IPS-18a (cell line): ENCODE measurements at regions not wholly inside any gene's neighbourhood (a gene's known extent, or its start where the extent isn't known, plus 50 kb on each side); places are given as distances from the start of the nearest gene placed in this dataset.
"Not testable (repeated sequence)": the region's sequence is repeated elsewhere in the genome, so short reads cannot be mapped to it uniquely, and the experiment has no call there.

ENCODE experiments used
- H3K27ac ChIP-seq: one replicate; pipeline ENCODE4 v1.5.1; 2013; ENCODE audit warnings: low read length
- H3K27me3 ChIP-seq: one replicate; pipeline ENCODE4 v1.6.1; 2013; ENCODE audit warnings: mild to moderate bottlenecking, low read length; ENCODE audit not compliant: control insufficient read depth, insufficient read depth
- H3K36me3 ChIP-seq: one replicate; pipeline ENCODE4 v1.6.1; 2013; ENCODE audit warnings: low read depth, low read length; ENCODE audit not compliant: control insufficient read depth
- H3K4me1 ChIP-seq: one replicate; pipeline ENCODE4 v1.6.1; 2013; ENCODE audit warnings: low read depth, low read length; ENCODE audit not compliant: control insufficient read depth
- H3K4me3 ChIP-seq: one replicate; pipeline ENCODE4 v1.5.1; 2013; ENCODE audit warnings: low read length
- H3K9ac ChIP-seq: one replicate; pipeline ENCODE4 v1.6.1; 2013; ENCODE audit warnings: mild to moderate bottlenecking, low read length, moderate library complexity
- H3K9me3 ChIP-seq: one replicate; pipeline ENCODE4 v1.6.1; 2013; ENCODE audit warnings: low read depth, low read length; ENCODE audit not compliant: control insufficient read depth

DNA sequence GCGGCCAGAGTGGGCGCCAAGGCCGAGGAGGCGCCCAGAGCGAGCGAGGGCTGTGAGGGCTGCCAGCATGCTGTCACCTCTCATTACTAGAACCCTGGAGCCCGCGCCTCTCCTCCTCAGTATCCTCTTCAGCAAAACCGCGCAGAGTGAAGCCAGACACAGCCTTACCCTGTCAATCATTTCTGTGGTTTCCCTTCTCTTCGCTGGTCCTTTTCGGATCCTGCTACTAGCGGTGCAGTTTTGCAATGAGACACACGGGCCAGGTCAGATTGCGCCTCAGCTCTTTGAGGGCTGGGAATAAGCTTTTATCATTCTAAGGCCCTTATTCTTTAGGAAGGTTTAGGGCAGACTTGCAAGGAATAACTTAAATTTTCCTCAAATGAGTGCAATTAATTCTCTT, 55.5 kb upstream of the FAM171A1 start:
- H3K4me1 ChIP-seq, result no peaks in the 10 kb centered on the region
- no peaks in the 10 kb centered on the region for H3K36me3 ChIP-seq
- no peak overlapping the region for H3K9ac ChIP-seq
- H3K27ac ChIP-seq, result no peak overlapping the region
- no peaks in the 10 kb centered on the region for H3K27me3 ChIP-seq
- H3K4me3 ChIP-seq, result no peak overlapping the region
- no peaks in the 10 kb centered on the region for H3K9me3 ChIP-seq

DNA sequence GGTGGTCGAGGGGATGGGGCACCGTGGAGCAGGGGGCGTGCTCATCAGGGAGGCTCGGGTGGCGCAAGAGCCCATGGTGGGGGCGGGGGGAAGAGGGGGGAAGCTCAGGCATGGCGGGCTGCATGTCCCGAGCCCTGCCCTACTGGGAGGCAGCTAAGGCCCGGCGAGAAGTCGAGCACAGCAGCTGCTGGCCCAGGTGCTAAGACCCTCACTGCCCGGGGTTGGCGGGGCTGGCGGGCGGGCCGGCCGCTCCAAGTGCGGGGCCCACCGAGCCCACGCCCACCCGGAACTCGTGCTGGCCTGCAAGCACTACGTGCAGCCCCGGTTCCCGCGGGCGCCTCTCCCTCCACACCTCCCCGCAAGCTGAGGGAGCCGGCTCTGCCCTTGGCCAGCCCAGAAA, 55.0 kb upstream of the FAM171A1 start:
- Histone ChIP-seq H3K9me3 (no peaks in the 10 kb centered on the region), H3K36me3 (no peaks in the 10 kb centered on the region), H3K4me1 (no peaks in the 10 kb centered on the region), H3K4me3 (no peak overlapping the region), H3K9ac (no peak overlapping the region), H3K27ac (no peak overlapping the region), H3K27me3 (no peaks in the 10 kb centered on the region)

DNA sequence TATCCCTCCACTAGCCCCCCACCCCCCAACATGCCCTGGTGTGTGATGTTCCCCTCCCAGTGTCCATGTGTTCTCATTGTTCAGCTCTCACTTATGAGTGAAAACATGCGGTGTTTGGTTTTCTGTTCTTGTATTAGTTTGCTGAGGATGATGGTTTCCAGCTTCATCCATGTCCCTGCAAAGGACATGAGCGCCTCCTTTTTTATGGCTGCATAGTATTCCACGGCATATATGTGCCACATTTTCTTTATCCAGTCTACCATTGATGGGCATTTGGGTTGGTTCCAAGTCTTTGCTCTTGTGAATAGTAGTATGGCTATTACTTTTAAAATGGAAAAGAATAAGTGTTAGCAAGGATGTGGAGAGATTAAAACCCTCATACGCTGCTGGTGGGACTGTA, 50.8 kb upstream of the FAM171A1 start:
- H3K9ac ChIP-seq, H3K36me3 ChIP-seq, H3K4me1 ChIP-seq, H3K4me3 ChIP-seq, H3K9me3 ChIP-seq, H3K27me3 ChIP-seq, H3K27ac ChIP-seq: not testable (repeated sequence)
